Fibroblast of skin of abdomen (primary cell): ENCODE measurements at regions not wholly inside any gene's neighbourhood (a gene's known extent, or its start where the extent isn't known, plus 50 kb on each side); places are given as distances from the start of the nearest gene placed in this dataset.
"Not testable (repeated sequence)": the region's sequence is repeated elsewhere in the genome, so short reads cannot be mapped to it uniquely, and the experiment has no call there.

ENCODE experiments used
- DNase-seq: peaks from one replicate; pipeline ENCODE4 v3.0.0-alpha.2; 2013

DNA sequence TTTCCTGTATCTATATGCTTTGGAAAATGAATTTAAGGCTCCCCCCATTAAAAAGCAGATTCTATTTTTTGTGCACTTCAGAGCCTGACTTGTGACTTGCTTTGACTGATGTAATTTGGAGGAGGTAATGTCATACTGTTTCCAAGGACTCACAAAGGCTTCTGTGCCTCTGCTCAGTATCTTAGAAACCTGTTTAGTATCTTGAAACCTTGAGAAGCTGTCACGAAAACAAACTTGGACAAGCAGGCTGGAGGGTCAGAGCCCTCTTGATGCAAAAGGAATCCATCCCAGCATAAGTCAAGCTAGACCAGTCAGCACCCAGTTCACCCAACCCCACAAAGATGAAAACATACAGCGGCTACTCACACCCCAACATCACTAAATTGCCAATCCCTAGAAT is 560.0 kb upstream of the PCDH7 start:
- no peak for DNase-seq

DNA sequence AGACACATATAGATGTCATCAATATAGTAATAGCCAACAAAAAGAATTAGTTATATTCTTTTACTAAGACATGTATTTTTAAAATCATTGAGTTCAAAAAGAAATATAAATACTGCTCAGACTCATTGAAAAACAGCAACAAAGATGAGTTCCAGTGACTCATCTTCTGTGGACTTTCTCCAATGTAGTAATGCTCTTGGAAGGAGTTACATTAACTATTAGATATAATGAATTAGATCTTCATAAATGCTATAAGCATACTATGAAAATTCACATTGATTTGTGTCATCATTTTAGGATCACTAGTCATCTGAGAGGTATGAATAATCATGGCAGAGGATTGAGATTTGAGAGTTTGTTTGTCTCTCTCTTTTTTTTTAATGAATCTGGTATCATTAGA is 547.8 kb upstream of the PCDH7 start:
- peak; percentile 2 for DNase-seq

DNA sequence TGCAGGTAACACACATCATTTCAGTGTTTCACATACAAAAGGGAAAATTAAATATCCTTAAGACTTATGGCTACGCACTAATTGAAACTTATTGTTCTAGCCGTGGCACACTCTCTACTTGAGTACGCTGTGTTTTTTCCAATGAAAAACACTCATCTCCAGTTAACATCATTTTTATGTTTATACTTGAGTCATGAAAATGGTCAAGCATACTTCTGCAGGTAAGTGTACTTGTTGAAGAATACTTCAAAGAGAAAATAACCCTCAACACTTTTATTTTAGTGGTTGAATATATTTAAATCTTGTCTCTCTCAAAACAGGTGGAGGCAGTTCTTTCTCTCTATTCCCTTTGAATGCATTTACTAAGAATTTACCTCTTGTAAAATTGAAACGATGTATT is 538.7 kb upstream of the PCDH7 start:
- DNase-seq, result no peak

DNA sequence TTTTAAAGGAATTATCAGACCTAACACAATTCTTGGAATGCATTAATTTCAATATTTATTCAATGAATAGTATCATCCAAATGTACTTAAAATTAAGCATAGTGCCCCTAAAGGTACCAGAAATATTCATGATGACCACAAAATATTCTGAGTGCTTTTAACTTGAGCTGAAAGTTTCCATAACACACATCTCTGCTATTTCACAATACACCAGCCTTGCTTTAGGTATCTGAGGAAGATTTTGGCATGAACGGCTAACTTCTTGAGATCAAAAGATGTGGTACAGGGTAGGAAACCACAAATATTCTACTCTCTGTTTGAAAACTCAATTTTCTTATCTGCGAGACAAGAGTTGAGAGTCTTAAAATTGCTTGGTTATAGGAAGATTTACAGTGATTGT is 538.3 kb upstream of the PCDH7 start:
- peak; percentile 2 for DNase-seq

DNA sequence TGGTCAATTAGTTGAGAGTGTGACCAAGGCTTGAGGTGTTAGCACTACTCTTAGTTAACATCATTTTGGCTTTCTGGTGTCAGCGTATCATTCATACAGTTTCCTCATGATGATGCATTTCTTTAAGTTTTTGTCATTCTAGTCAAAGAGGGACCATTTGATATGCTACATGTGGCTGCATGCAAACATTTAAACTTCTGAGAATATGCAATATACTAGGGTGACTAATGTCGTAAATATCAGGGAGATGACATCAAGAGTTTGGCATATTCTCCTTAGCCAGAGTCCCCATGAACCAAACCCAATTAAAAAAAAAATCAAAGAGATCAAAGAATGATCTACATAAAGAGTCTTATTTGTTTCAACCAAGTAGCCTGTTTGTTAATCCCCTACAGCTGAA is 537.4 kb upstream of the PCDH7 start:
- no peak for DNase-seq

DNA sequence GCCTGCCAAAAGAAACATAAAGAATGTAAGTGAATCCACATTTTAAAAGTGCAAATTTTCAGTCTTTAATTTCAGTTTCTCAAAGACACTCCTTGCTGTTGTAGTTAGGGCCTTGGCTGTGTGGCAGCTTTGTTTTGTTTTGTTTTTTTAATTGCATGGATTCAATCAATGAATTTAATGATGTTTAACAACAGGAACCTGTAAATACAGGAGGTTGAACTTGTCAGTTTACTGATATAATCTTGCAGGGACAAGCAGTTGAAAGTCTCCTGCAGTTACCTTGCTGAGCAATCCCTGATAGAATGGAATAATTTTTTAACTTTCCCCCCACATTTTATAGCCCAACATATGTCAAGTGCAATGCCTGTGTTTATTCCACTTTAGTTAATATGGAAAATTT is 528.3 kb upstream of the PCDH7 start:
- DNase-seq, result no peak

DNA sequence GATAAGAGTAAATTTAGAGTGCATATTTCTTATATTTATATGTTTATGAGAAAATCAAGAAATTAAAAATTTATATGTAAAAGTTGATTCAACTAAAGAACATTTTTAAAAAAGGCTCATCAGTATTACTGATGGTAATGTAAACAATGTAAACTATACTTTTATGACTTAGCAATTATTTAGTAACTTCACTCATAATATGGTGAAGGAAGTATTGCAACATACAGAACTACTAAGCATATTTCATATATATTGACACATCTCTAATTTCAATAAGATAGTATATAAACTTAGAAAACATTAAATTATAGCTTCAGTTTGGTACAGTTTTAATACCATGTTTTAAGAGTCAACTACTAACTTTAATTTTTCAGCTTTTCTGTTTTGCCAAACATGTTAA is 512.8 kb upstream of the PCDH7 start:
- no peak for DNase-seq

DNA sequence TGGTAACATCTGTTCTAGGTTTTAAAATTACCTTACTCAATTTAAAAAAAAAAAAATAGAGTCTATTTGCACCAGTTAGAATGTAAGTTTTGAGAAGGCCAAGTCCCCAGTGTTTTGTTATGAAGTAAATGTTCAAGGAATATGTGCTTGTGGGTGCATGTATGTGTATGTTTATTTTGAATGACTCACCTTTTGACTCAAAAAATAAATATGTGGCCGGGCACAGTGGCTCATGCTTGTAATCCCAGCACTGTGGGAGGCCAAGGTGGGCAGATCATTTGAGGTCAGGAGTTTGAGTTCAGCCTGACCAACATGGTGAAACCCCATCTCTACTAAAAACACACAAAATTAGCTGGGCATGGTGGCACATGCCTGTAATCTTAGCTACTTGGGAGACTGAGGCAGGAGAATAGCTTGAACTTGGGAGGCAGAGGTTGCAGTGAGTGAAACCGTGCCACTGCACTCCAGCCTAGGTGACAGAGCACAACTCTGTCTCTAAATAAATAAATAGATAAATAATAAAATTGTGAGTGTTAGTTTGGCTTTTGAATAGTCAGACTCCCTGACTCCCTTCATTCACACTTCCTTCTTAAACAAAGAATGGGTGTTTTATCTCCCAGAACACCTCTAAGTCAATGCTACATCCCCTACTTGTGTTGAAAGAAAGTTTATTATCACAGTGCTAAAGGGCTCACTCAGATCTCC is 511.3 kb upstream of the PCDH7 start:
- peak; percentile 1 for DNase-seq

DNA sequence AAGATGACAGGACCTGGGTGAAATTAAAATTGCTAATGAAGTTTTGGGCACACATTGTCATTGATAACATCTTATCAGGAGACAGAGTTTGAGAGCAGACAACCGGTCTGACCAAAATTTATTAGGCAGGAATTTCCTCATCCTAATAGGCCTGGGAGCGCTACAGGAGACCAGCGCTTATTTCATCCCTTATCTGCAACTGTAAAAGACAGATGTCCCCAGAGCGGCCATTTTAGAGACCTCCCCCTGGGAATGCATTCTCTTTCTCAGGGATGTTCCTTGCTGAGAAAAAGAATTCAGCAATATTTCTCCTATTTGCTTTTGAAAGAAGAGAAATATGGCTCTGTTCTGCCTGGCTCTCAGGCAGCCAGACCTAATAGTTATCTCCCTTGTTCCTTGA is 504.2 kb upstream of the PCDH7 start:
- DNase-seq, result not testable (repeated sequence)

DNA sequence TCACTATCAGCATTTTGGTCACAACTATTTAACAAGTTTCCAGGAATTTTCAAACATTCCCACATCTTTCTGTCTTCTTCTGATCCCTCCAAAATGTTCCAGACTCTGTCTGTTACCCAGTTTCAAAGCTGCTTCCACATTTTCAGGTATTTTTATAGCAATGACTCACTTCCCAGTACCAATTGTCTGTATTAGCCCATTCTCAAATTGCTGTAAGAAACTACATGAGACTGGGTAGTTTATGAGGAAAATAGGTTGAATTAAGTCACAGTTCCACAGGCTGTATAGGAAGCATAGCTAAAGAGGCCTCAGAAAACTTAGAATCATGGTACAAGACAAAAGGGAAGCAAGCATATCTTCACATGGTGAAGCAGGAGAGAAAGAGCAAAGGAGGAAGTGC is 475.0 kb upstream of the PCDH7 start:
- no peak for DNase-seq

DNA sequence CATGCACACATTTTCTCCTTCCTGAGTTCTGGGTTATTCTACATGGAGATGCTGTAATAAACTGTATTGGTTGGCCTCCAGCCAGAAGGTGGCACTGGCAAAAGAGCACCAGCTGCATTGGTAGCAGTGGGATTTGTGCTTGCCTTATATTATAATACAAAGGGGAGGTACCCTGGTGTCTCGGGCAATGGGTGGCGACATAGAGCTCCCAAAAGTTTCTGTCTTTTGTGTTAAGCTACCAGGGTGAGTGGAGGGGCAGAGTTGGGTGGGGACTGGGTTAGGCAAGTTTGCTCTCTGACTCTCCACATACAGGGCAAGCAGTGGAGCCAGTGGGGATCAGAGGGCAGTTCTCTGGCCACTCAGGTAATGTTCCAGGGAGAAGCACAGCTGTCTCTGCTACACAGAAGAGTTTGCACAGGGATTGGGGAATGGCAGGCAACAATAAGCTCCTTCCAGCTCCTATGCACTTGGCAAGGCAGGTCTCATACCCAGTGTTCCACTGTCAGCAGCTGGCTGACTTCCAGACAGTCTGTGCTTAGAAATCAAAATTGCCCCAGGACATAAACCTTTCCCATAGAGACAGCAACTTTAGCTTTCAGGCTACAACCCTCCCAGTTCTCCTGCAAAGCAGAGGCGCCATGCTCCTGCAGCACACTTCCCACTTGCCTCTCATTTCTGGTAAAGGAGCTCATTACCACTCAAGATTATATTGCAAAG is 463.9 kb upstream of the PCDH7 start:
- no peak for DNase-seq

DNA sequence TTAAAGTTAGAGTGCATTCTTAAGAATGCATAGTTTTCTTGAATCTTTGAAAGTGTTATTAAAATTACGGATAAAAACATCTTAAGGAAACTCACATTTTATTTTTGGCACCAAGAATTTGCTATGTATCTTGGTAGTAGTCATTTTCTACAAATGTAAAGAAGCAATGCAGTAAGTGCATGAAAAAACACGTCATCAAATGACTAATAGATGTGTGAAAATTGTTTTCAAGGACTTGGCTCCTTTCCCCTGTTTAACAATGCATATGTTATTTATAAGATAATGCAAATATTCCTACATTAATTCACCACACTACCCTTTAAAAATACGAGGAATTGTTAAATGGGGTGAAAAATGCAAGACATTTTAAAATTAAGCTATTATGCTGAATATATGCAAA is 461.2 kb upstream of the PCDH7 start:
- DNase-seq, result no peak

DNA sequence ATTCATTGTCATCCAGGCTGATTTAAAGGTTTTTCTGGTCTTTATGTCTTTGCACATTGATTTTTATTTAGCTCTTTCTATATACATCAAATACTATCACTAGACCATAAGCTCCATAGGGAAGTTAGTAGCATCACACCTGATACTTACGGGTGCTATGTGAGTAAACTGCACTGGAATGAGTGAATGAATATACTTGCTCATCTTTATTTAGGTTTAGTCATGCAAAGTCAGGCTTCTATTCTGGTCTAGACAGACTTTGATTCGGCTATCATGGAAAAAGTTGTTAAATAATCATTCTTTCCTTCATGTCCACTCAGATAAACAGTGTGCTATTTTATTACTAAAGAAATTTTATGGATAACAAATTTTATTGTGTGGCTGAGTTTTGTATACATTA is 457.8 kb upstream of the PCDH7 start:
- DNase-seq, result no peak

DNA sequence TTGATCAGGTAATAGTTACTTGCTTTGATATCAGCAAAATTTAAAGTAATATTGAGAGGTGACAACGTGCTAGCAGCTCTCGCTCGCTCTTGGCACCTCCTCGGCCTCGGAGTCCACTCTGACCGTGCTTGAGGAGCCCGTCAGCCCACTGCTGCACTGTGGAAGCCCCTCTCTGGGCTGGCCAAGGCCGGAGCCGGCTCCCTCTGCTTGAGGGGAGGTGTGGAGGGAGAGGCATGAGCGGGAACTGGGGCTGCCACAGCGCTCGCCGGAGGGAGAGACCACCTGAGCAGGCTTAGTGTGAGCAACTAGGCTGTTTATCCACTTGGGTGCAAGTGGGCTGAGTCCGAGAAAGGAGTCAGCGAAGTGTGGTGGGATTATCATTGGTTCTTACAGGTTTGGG is 455.7 kb upstream of the PCDH7 start:
- DNase-seq, result no peak

DNA sequence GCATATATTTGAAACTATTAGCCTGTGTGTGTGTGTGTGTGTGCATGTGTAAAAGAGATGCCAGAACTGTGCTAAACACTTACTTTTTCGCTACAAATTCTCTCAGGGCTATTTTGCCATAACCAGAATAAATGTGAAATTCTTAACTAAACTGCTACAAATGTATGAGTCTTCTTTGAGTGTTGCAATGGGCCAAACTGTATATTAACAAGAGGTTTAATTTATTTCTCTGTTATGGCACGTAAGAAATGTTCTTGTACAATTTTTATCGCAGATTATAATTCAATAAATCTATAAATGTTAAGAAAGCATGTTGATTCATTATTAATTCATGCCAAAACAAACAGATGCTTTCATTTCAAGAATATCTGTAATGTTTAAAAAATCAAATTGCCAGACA is 454.5 kb upstream of the PCDH7 start:
- peak; percentile 1 for DNase-seq

DNA sequence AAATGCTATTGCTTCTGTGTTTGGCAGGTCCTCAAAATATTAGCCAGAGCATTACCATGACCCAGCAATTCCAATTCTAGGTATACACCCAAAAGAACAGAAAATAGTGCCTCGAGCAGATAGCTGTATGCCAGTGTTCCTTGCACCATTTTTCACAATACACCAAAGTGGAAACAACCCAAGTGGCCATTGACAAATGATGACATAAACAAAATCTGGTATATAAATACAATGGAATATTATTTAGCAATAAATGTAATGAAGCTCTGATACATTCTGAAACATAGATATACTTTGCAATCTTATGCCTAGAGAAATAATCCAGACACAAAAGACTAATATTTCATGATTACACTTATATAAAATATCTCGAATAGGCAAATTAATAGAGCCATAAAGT is 451.8 kb upstream of the PCDH7 start:
- no peak for DNase-seq

DNA sequence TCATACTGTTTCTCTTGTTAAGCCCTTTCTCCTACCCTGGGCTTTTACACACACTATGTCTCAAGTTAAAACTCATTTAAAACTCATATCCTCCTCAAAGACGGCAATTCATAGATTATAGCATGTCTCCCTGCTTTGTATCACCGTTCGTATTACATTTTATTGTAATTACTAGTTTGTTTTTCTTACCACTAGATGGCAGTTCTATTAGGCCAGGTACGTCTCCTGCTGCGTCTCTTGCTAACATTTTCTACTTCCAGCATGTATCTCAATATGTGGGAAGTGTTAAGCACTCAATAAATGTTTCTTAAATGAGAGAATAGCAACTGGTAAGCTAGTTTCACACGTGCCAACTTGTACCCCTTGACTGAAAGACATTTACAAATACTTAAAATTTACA is 450.3 kb upstream of the PCDH7 start:
- no peak for DNase-seq

DNA sequence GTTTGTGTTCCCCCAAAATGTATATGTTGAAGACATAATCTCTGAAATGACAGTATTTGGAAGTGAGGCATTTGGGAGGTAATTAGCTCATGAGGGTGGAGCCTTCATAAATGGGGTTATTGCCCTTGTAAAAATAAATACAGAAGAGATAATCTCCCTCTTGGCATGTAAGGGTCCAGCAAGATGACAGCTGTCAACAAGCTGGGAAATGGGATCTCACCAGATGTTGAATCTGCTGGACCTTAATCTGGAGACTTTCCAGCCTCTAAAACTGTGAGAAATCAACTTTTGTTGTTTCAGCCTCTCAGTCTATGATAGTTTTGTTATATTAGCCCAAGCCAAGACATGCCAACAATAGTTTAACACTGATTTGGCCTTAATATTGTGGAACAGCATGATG is 438.2 kb upstream of the PCDH7 start:
- DNase-seq, result no peak

DNA sequence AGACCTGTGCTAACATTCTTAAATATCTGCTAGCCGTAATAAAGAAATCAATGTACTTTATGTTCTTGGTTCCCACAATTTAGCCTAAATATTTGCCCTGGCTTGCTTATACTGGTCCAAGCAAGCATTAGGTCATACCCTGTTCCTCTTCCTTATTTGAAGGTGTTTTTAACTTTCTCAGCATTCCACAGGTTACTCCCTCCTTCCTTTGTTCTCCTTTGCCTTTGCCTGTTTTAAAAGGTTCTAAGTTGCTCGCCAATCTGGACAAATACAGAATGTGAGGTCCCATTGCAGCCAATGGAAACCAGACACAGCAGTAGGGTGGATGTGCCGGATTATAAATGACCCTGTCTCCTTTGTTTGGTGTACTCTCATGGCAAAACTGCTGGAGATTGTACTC is 436.8 kb upstream of the PCDH7 start:
- no peak for DNase-seq

DNA sequence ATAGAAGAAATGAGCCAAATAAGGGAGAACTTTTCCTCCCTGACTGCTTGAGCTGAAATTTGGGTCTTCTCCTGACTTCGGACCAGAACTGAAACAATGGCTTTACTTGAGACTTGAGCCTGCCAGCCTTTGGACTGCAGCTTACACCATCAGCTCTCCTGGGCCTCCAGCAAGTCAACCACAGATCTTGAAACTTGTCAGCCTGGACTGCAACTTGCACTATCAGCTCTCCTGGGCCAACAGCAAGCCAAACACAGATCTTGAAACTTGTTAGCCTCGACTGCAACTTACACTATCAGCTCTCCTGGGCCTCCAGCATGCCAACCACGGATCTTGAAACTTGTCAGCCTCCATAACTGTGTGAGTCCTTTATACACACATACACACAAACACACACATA is 425.9 kb upstream of the PCDH7 start:
- no peak for DNase-seq

DNA sequence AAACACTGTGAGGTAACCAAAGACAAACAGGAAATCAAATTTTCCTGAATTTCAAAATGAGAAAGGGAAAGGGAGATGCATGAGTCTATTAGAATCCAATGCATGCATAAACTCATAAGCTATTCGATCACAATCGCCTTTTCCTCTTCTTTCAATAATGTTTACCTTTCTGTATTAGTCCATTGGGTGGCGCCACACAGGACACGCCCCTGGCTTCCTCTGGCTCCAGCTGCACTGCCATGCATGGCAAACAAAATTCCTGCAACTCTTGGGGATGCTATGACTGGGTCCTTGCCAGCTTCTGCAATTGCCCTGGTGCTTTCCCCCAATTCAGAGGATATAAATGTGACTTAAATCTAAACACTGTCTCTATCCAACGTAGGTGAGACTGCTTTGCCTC is 424.5 kb upstream of the PCDH7 start:
- DNase-seq, result no peak

DNA sequence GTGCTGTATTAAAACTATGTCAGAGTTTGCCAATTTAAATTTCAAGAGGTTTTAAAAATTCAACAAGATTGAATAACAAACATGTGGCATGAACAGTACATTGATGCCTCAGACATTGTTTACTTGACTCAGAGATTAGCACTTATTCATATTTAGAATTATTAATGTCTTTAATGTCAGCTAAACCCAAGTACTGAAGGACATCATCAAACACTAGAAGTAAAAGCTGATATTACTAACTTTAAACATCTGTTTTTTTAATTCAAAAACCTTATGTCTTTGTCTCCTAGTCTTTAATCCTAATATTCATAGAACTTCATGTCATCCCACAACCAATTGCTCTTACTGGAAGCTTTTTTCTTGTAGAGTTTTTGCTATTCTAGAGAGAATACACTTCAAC is 406.2 kb upstream of the PCDH7 start:
- no peak for DNase-seq

DNA sequence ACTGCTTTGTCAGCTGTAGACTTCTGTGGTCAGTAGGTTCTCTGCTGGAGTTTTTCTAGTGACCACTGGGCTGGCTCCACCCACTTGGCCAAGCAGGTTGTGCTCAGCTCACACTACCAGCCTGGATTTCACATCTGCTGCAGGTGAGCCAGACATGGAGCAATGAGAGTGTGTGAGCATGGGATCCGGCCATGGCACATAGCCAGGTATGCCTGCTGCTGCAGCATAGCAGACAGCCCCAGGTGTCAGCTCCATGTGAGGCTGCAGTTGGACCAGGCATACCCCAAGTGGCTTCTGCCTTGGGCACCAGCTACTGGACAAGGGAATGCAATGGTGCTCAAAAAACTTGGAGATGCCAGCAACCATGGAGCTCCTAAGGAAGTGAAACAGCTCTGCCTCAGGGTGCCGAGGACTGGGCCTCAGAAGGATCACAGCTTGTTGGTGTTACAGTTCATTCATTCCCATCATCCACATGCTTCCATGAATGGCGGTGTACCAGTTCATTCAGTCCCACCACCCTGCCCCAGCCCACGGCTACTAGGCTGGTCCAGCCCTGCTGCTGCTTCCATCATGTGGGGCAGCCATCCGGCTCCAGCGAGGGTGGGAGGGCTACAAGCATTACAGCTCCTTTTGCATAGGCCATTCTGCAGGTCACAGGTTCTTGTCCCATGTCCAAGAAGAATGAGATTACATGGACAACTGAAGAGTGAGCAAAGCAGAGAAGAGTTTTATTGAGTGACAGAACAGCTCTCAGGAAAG is 389.1 kb upstream of the PCDH7 start:
- no peak for DNase-seq

DNA sequence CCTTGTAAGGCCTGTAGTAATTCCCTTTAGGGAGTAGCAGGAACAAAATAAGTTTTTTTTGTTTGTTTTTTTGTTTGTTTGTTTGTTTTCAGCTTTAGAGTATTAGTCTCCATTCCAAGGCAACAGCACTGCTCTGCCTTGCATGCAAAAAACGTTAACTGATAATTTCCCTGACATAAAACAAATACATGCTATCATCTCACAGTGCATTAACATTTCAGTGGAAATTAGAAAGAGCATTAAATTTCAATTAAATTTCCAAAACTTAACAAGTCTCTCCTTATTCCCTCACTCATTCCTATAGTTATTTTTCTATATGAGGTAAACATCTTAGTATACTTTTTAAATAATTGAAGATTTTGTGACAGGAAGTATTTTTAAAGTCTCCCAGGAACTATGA is 378.4 kb upstream of the PCDH7 start:
- DNase-seq, result no peak
